HG02571 (cell line): ENCODE measurements at regions not wholly inside any gene's neighbourhood (a gene's known extent, or its start where the extent isn't known, plus 50 kb on each side); places are given as distances from the start of the nearest gene placed in this dataset.

Source experiments
- ATAC-seq: cut with Tn5 transposase; IDR thresholded peaks from one replicate; pipeline ENCODE4 v1.9.1; 2021; ENCODE audit warnings: mild to moderate bottlenecking, moderate library complexity; ENCODE audit not compliant: unreplicated experiment

DNA sequence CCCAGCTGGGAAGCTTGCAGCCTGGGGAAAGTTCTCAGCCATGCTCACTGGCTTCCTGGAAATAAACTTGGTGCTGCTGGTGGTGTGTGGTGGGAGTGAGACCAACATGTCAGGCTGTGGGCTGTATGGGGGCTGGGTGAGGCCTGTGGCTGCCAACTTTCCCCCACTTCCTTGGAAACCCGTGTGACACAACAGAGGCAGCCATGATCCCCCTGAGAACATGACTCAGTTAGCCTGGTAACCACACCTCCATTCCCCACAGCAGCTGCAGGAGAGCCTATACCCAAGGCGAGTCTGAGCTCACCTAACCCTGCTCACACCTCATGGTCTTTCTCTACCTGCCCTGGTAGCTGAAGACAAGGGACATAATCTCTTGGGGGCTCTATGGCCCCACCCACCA lies 72.7 kb upstream of the RGMB start:
- no peak for ATAC-seq

DNA sequence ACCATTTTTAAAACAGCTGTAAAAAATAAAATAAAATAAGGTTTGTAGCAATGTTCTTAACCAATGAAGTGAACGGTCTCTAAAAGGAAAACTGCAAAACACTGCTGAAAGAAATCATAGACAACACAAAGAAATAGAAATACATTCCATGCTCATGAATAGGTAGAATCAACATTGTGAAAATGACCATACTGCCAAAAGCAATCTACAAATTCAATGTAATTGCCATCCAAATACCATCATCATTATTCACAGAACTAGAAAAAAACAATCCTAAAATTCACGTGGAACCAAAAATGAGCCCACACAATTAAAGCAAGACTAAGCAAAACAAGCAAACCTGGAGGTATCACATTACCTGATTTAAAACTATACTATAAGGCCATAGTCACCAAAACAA lies 67.6 kb upstream of the RGMB start:
- ATAC-seq: no peak

GRCh38 chr5:98709681-98710080 lies 63.8 kb upstream of the RGMB start:
- no peak for ATAC-seq

DNA sequence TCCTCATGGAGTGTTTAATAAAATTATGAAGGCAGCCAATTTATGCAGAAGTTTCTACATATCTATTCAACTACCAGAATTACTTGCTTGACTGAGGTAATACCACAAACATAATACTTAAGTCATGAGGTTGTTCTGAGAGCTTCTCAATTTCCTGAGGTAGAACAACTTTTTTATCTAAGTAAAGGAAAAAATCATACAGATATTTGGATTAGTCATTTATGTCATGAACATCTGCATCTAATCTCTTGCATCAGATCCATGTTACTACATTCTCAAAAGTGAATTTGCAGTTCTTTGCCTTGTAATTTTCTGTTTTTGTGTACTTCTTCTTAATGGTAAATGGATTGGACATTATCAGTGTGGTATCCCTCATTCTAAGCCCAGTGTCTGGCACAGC lies 60.4 kb upstream of the RGMB start:
- no peak for ATAC-seq

DNA sequence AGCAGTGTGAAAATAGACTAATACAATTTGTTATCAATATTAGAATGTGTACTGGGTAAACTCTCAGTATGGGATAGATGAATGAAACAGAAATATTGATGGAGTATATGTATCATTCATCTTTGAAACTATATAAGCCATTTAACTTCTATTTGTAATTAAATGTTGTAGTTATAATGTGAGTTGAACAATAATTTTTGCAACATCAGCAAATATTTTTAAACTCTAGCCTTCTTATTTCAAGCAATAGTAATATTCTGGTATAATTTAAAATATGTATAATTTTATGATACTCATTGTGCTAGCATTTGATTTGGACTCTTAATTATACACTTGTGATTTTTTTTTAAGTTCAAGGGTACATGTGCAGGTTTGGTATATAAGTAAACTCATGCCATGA lies 59.6 kb upstream of the RGMB start:
- no peak for ATAC-seq

DNA sequence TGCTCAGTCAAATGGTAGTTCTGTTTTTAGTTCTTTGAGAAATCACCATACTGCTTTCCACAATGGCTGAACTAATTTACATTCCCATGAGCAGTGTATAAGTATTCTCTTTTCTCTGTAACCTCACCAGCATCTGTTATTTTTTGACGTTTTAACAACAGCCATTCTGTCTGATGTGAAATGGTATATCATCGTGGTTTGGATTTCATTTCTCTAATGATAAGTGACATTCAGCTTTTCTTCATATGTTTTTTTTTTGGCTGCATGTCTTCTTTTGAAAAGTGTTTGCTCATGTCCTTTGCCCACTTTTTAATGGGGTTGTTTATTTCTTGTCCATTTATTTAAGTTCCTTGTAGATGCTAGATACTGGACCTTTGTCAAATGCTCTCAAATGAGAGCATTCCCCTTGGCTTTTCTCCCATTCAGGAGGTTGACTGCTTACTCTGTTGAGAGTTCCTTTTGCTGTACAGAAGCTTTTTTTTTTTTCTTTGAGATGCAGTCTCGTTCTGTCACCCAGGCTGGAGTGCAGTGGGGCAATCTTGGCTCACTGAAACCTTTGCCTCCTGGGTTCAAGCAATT lies 58.7 kb upstream of the RGMB start:
- no peak for ATAC-seq

GRCh38 chr5:98721231-98721928 lies 52.1 kb upstream of the RGMB start:
- no peak for ATAC-seq

DNA sequence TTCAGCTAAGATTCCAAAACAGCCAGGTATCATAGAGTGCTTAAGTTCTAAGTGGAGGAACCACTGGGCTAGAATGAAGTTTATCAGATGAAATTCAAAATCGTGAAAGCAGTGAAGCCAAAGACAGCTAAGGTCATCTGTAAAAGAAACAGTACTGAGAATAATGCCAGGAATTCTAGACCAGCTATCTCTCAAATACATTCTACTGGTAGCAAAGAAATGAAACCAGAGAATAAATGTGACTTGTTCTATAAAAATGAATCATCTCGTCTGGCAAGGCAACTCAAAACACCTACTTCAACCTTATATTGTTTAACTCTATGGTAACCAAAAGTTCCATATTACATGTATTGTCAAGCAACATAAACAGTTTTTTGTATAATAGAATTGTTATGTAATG lies 51.3 kb upstream of the RGMB start:
- no peak for ATAC-seq

DNA sequence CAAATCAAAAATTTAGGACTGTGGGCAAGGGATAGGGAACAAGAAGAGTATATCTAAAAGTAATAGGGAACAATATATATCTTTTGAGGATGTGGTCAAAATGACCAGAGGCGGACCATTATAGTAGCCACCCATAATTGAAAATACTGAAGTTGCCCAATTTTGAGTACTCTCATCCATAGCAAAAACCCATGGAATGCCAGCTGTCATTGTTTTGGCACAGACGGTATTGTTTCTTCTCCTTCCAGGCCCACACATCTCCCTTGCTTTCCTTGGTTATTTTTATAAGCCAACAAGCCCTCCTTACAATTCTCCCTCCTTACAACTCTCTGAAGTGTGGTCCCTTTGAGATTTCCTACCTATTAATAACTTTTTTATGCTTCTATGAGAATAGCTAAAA lies 50.4 kb upstream of the RGMB start:
- no peak for ATAC-seq
